ENCODE measurements at regions not wholly inside any gene's neighbourhood (a gene's known extent, or its start where the extent isn't known, plus 50 kb on each side); places are given as distances from the start of the nearest gene placed in this dataset.

DNA sequence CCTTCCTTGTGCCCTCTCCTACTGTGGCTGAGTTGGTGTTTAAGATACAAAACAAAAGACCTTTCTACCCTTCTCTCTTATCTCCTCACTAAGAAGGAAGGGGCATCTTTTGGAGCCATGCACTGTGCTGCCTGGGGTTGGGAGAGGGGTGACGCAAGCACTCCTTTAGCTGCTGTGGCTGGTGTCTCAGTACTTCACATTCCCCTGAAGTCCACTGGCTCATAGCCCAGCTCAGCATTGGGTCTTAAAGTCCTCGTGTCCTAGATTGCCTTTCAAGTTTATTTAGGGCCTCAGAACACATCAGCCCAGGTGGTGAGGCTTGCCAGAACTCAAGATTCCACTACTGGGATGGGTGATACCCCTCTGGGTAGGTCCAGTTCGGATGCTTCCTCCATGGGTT is 325.9 kb upstream of the CYLC2 start:
- TF ChIP-seq, protein P1, sequence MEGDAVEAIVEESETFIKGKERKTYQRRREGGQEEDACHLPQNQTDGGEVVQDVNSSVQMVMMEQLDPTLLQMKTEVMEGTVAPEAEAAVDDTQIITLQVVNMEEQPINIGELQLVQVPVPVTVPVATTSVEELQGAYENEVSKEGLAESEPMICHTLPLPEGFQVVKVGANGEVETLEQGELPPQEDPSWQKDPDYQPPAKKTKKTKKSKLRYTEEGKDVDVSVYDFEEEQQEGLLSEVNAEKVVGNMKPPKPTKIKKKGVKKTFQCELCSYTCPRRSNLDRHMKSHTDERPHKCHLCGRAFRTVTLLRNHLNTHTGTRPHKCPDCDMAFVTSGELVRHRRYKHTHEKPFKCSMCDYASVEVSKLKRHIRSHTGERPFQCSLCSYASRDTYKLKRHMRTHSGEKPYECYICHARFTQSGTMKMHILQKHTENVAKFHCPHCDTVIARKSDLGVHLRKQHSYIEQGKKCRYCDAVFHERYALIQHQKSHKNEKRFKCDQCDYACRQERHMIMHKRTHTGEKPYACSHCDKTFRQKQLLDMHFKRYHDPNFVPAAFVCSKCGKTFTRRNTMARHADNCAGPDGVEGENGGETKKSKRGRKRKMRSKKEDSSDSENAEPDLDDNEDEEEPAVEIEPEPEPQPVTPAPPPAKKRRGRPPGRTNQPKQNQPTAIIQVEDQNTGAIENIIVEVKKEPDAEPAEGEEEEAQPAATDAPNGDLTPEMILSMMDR (IDR thresholded peaks at IDR 0.05; ENCODE audit: poor library complexity, severe bottlenecking) = no peak
- no peak for TF ChIP-seq POLR2AphosphoS5 (IDR thresholded peaks at IDR 0.05)
- TF ChIP-seq RAD21 (conservative IDR thresholded peaks at IDR 0.05) = no peak

Measured in neural cell (in vitro differentiated cells).